GM23248 (cell line): ENCODE measurements at regions not wholly inside any gene's neighbourhood (a gene's known extent, or its start where the extent isn't known, plus 50 kb on each side); places are given as distances from the start of the nearest gene placed in this dataset.

Experiments used
- EZH2 ChIP-seq: fragments of 200-600 bp; sonication (generic); IDR thresholded peaks from 2 replicates; pipeline ENCODE4 v1.6.1; 2018; ENCODE audit warnings: antibody characterized with exemption, mild to moderate bottlenecking; ENCODE audit not compliant: insufficient read depth, poor library complexity, severe bottlenecking
- EZH2phosphoT487 ChIP-seq: fragments of 200-600 bp; sonication (generic); IDR thresholded peaks from 2 replicates; pipeline ENCODE4 v1.6.1; 2018; ENCODE audit warnings: antibody characterized with exemption, moderate library complexity, mild to moderate bottlenecking, low read depth; ENCODE audit not compliant: insufficient read depth

DNA sequence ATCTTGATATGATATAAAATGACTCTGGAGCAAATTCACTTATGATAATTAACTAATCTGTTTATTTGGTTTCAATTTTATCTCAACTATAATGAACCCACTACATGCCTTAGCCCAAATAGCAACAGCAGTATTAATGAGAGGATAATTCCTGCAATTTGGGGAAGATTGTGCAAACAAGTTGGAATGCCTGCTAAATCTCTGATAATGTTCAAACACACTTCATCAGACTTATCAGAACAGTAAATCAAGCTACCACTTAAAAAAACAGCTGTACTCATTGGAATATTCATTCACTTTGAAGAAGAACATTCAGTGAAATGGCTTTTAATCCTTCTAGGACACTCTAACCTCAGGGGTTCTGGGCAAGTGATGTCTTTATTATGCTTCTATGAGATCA, 85.4 kb downstream of the CBLN4 start:
- TF ChIP-seq EZH2 (no peak), EZH2phosphoT487 (no peak)
